ENCODE measurements at regions not wholly inside any gene's neighbourhood (a gene's known extent, or its start where the extent isn't known, plus 50 kb on each side); places are given as distances from the start of the nearest gene placed in this dataset.

DNA sequence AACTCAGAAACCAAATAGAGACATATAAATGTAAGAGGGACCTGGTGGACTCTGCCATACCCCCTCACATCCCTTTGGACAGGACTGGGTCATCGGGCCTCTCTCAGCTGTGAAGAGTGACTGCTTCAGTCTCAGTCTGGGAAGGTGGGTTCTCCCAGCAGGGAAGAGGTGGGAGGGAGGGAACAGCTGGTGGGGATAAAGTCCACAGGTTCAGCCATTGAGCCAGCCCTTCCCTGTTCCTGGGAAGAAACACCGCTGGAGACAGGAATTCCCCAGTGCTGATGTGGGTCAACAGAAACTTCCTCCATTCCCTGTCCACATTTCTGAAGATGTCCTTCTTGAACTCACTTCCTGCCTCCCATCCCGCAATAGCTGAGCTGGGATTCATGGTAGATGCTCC lies 209.2 kb upstream of the PMEPA1 start:
- Mint-ChIP-seq H3K27me3 (ENCODE audit: unreplicated experiment) (peaks cover 4% of the 10 kb centered on the region), H3K27ac (ENCODE audit: unreplicated experiment) (no peak overlapping the region), H3K9me3 (ENCODE audit: unreplicated experiment) (peaks cover 10% of the 10 kb centered on the region), H3K4me1 (ENCODE audit: low read depth, unreplicated experiment) (peaks cover 19% of the 10 kb centered on the region), H3K4me3 (ENCODE audit: unreplicated experiment) (no peak overlapping the region), H3K36me3 (ENCODE audit: unreplicated experiment) (no peaks in the 10 kb centered on the region)
- TF ChIP-seq, protein P1, sequence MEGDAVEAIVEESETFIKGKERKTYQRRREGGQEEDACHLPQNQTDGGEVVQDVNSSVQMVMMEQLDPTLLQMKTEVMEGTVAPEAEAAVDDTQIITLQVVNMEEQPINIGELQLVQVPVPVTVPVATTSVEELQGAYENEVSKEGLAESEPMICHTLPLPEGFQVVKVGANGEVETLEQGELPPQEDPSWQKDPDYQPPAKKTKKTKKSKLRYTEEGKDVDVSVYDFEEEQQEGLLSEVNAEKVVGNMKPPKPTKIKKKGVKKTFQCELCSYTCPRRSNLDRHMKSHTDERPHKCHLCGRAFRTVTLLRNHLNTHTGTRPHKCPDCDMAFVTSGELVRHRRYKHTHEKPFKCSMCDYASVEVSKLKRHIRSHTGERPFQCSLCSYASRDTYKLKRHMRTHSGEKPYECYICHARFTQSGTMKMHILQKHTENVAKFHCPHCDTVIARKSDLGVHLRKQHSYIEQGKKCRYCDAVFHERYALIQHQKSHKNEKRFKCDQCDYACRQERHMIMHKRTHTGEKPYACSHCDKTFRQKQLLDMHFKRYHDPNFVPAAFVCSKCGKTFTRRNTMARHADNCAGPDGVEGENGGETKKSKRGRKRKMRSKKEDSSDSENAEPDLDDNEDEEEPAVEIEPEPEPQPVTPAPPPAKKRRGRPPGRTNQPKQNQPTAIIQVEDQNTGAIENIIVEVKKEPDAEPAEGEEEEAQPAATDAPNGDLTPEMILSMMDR (IDR thresholded peaks at IDR 0.05; ENCODE audit: partially characterized antibody, unreplicated experiment) = no peak
- no peak for DNase-seq

DNA sequence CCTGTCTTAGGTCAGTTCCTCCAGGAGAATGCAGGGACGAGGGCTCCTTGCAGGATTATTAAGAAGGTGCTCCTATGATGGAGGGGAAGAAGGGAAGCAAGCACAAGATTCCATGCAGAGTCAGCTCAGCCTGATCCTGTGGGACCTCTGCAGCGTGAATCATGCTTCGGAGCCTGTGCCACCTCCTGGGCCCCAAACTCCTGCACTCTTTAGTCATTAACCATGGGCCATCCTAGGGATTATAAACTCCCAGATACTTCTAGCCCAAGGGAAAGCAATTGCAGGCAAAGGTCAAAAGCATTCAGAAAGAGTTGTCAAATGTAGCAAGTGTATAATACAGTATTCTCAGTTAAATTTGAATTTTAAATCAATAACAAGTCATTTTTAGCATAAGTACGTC lies 208.7 kb upstream of the PMEPA1 start:
- Mint-ChIP-seq H3K36me3 (ENCODE audit: unreplicated experiment) (no peaks in the 10 kb centered on the region), H3K27ac (ENCODE audit: unreplicated experiment) (no peak overlapping the region), H3K4me3 (ENCODE audit: unreplicated experiment) (no peak overlapping the region), H3K27me3 (ENCODE audit: unreplicated experiment) (peaks cover 4% of the 10 kb centered on the region), H3K4me1 (ENCODE audit: low read depth, unreplicated experiment) (peaks cover 16% of the 10 kb centered on the region), H3K9me3 (ENCODE audit: unreplicated experiment) (peaks cover 8% of the 10 kb centered on the region)
- TF ChIP-seq, protein P1 (IDR thresholded peaks at IDR 0.05; ENCODE audit: partially characterized antibody, unreplicated experiment) = no peak
- DNase-seq = no peak

DNA sequence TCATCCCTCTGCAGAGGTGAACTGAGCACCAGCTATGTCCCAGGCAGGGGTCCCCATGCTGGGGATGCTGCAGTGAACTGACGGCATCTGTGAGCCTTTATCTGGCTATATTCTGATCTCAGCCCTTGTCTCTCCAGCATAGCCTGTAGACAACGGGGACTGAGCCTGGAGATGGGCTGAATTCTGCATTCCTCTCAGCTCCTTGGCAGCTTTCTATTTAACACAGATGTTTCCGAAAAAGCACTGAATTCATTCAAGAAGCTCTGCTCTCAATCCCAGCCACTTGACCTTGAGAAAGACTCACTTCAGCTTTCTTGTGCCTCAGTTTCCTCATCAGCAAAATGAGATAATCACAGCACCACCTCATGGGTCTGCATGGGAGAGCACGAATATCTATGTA lies 204.4 kb upstream of the PMEPA1 start:
- Mint-ChIP-seq H3K27me3 (ENCODE audit: unreplicated experiment) (peaks cover 10% of the 10 kb centered on the region), H3K27ac (ENCODE audit: unreplicated experiment) (no peak overlapping the region)

DNA sequence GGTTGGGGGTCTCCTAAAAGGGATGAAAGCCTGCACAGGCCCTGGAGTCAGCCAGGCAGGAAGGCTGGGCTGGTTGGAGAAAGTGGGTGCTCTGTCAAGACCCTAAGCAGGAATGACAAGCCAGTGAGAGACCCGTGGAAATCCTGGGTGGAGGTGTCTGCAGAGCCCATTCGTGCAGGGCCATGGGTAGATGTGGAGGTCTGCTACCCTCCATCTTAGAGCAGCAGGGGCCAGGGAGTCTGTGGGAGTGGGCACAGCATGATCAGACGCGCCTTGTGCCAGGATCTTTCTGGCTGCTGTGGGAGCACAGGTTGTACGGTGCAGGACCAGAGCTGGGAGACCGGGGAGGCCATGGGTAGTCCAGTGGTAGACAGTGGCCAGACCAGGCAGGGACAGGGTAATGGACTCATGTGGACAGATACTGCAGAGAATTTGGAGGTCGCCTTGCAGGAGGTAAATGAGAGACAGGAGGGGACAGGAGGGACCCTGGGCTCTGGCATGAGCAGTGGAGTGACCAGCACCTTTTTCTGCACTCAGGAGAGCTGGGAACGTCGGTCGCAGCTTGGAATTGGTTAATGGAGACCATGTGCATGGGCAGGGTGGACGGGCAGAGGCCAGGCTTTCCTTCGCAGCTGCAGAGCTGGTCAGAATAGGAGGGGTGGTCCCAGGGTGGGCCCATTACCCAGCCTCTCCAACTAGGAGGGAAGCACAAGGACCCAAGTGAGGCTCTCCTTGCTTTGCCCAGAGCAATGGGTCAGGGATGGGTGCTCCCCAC lies 203.5 kb upstream of the PMEPA1 start:
- no peaks in the 10 kb centered on the region for H3K4me1 Mint-ChIP-seq (ENCODE audit: low read depth, unreplicated experiment)
- TF ChIP-seq, protein P1 (IDR thresholded peaks at IDR 0.05; ENCODE audit: partially characterized antibody, unreplicated experiment) = no peak
- DNase-seq = no peak
- no peak overlapping the region for H3K4me3 Mint-ChIP-seq (ENCODE audit: unreplicated experiment)
- peaks cover 10% of the 10 kb centered on the region for H3K27me3 Mint-ChIP-seq (ENCODE audit: unreplicated experiment)
- H3K9me3 Mint-ChIP-seq (ENCODE audit: unreplicated experiment) = peaks cover 1% of the 10 kb centered on the region
- no peaks in the 10 kb centered on the region for H3K36me3 Mint-ChIP-seq (ENCODE audit: unreplicated experiment)
- no peak overlapping the region for H3K27ac Mint-ChIP-seq (ENCODE audit: unreplicated experiment)

More for the DNA sequence above, 204.4 kb upstream of the PMEPA1 start:
- DNase-seq = no peak
- Mint-ChIP-seq H3K36me3 (ENCODE audit: unreplicated experiment) (no peaks in the 10 kb centered on the region), H3K9me3 (ENCODE audit: unreplicated experiment) (peaks cover 1% of the 10 kb centered on the region), H3K4me3 (ENCODE audit: unreplicated experiment) (no peak overlapping the region), H3K4me1 (ENCODE audit: low read depth, unreplicated experiment) (no peaks in the 10 kb centered on the region)
- TF ChIP-seq, protein P1 (IDR thresholded peaks at IDR 0.05; ENCODE audit: partially characterized antibody, unreplicated experiment) = no peak

DNA sequence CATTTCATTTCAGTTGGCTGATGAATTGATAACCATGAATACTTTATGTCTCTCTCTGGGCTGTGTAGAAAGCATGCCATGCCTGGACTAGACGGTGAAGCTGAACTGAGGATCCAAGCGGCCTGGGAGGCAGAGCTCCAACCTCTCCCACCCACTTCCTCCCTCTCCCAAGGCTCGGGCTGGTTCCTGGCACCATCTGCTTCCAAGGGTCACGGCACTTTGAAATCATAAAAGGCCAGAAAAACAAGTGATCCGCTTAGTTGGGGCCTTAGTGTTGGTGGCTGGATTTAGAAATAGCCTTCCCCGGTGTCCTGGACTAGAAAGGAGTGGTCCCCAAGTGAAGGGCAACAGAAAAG lies 202.4 kb upstream of the PMEPA1 start:
- no peak overlapping the region for H3K4me3 Mint-ChIP-seq (ENCODE audit: unreplicated experiment)
- no peak overlapping the region for H3K27ac Mint-ChIP-seq (ENCODE audit: unreplicated experiment)
- TF ChIP-seq, protein P1 (IDR thresholded peaks at IDR 0.05; ENCODE audit: partially characterized antibody, unreplicated experiment) = no peak

More for the DNA sequence above, 202.4 kb upstream of the PMEPA1 start:
- Mint-ChIP-seq H3K9me3 (ENCODE audit: unreplicated experiment) (no peaks in the 10 kb centered on the region), H3K27me3 (ENCODE audit: unreplicated experiment) (peaks cover 10% of the 10 kb centered on the region), H3K4me1 (ENCODE audit: low read depth, unreplicated experiment) (peaks cover 6% of the 10 kb centered on the region), H3K36me3 (ENCODE audit: unreplicated experiment) (no peaks in the 10 kb centered on the region)
- no peak for DNase-seq

Measured in glutamatergic neuron (in vitro differentiated cells).